PC-9 (cell line): ENCODE measurements at regions not wholly inside any gene's neighbourhood (a gene's known extent, or its start where the extent isn't known, plus 50 kb on each side); places are given as distances from the start of the nearest gene placed in this dataset.

Experiments used
- BruUV-seq: library from RNA; stranded (reverse); fragments of 400-500 nt; replicated peaks from 2 replicates; lab custom pipeline; 2021; lab: Mats Ljungman, UMichigan
- CTCF ChIA-PET: fragments of 300-600 bp; sonication (Branson Sonifier 250); formaldehyde crosslinking; loops from one replicate; lab custom pipeline; 2022; ENCODE audit warnings: antibody characterized with exemption; lab: Charles Lee
- POLR2A ChIA-PET: fragments of 300-600 bp; sonication (Branson Sonifier 250); formaldehyde crosslinking; loops from one replicate; lab custom pipeline; 2022; ENCODE audit warnings: antibody characterized with exemption; ENCODE audit not compliant: unreplicated experiment; lab: Charles Lee
- DNase-seq, 2 experiments: peaks; one replicate each; pipeline versions ENCODE4 v3.0.0 to v3.0.0-alpha.2; 2015 to 2022; ENCODE audit warnings: mixed read lengths in 1 of 2
- H2AFZ ChIP-seq: fragments of 200-600 bp; sonication (generic); 2 replicates; pipeline ENCODE4 v1.8.1; 2017; ENCODE audit warnings: antibody characterized with exemption
- H3F3A ChIP-seq: fragments of 200-600 bp; sonication (generic); 2 replicates; pipeline ENCODE4 v1.8.1; 2017; ENCODE audit warnings: antibody characterized with exemption, mild to moderate bottlenecking, low read depth; ENCODE audit not compliant: insufficient read depth
- H3K27ac ChIP-seq: fragments of 200-600 bp; sonication (generic); 2 replicates; pipeline ENCODE4 v1.6.1; 2016; ENCODE audit warnings: mixed run types
- H3K27me3 ChIP-seq: fragments of 200-600 bp; sonication (generic); 2 replicates; pipeline ENCODE4 v1.6.1; 2016; ENCODE audit warnings: low read depth, mixed run types; ENCODE audit not compliant: insufficient read depth
- H3K36me3 ChIP-seq: fragments of 200-600 bp; sonication (generic); 2 replicates; pipeline ENCODE4 v1.6.1; 2016; ENCODE audit warnings: low read depth, mixed run types
- H3K4me1 ChIP-seq: fragments of 200-600 bp; sonication (generic); replicated peaks from 2 replicates; pipeline ENCODE4 v1.6.1; 2016; ENCODE audit warnings: mixed run types; ENCODE audit not compliant: insufficient read depth
- H3K4me2 ChIP-seq: fragments of 200-600 bp; sonication (generic); 2 replicates; pipeline ENCODE4 v1.6.1; 2017; ENCODE audit warnings: mixed run types
- H3K4me3 ChIP-seq: fragments of 200-600 bp; sonication (generic); 2 replicates; pipeline ENCODE4 v1.6.1; 2016; ENCODE audit warnings: mixed run types
- H3K79me2 ChIP-seq: fragments of 200-600 bp; sonication (generic); 2 replicates; pipeline ENCODE4 v1.6.1; 2017; ENCODE audit warnings: low read depth, mixed run types
- H3K9me2 ChIP-seq: fragments of 200-600 bp; sonication (generic); 2 replicates; pipeline ENCODE4 v1.8.1; 2017; ENCODE audit warnings: mild to moderate bottlenecking; ENCODE audit not compliant: insufficient read depth
- H3K9me3 ChIP-seq: fragments of 200-600 bp; sonication (generic); 2 replicates; pipeline ENCODE4 v1.8.1; 2016; ENCODE audit warnings: low read depth; ENCODE audit not compliant: insufficient read depth
- H4K20me1 ChIP-seq: fragments of 200-600 bp; sonication (generic); 2 replicates; pipeline ENCODE4 v1.8.1; 2017; ENCODE audit not compliant: insufficient read depth
- EZH2 ChIP-seq: fragments of 200-600 bp; sonication (generic); IDR thresholded peaks from 2 replicates; pipeline ENCODE4 v1.8.0; 2017; ENCODE audit warnings: antibody characterized with exemption, low read depth
- intact Hi-C: fragments of 100-400 bp; cut with micrococcal nuclease; formaldehyde crosslinking; loops from one replicate; pipeline ENCODE4 v1.10.0; 2022; ENCODE audit not compliant: unreplicated experiment
- TF ChIP-seq, protein P1 (sequence below): fragments of 200-600 bp; sonication (generic); conservative IDR thresholded peaks from 2 replicates; pipeline ENCODE4 v1.6.1; 2017; ENCODE audit warnings: mixed run types, antibody characterized with exemption, mild to moderate bottlenecking, moderate library complexity

DNA sequence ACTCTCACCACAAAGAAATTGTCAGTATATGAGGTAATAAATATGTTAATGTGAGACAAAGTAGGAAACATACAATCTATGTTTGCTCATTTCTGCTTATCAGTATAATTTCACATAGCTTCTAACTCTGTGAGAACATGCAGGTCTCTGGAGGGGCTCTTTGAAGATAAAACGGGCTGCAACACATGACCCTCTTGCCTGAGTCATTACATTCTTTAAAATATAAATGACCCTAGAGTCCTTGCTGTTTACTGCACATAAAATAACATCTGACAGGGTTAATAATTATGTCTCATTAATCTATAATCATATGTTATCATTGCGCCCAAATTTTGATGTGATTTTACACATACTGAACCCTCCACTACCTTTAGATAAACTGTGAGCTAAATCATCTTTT is 681.5 kb downstream of the ARAP2 start:
- H2AFZ ChIP-seq, result no peak overlapping the region
- no peaks in the 10 kb centered on the region for H3K27me3 ChIP-seq
- H3K4me3 ChIP-seq, result no peak overlapping the region
- no peaks in the 10 kb centered on the region for H4K20me1 ChIP-seq
- POLR2A ChIA-PET, result no interaction called here
- H3F3A ChIP-seq, result no peaks in the 10 kb centered on the region
- TF ChIP-seq EZH2, result no peak
- TF ChIP-seq, protein P1, sequence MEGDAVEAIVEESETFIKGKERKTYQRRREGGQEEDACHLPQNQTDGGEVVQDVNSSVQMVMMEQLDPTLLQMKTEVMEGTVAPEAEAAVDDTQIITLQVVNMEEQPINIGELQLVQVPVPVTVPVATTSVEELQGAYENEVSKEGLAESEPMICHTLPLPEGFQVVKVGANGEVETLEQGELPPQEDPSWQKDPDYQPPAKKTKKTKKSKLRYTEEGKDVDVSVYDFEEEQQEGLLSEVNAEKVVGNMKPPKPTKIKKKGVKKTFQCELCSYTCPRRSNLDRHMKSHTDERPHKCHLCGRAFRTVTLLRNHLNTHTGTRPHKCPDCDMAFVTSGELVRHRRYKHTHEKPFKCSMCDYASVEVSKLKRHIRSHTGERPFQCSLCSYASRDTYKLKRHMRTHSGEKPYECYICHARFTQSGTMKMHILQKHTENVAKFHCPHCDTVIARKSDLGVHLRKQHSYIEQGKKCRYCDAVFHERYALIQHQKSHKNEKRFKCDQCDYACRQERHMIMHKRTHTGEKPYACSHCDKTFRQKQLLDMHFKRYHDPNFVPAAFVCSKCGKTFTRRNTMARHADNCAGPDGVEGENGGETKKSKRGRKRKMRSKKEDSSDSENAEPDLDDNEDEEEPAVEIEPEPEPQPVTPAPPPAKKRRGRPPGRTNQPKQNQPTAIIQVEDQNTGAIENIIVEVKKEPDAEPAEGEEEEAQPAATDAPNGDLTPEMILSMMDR, result no peak
- no peaks in the 10 kb centered on the region; the same call in 1 of the 2 replicates for H3K9me3 ChIP-seq
- H3K4me1 ChIP-seq, result no peaks in the 10 kb centered on the region
- H3K79me2 ChIP-seq, result no peaks in the 10 kb centered on the region
- CTCF ChIA-PET, result no interaction called here
- BruUV-seq, result no TSS peak
- no peak for DNase-seq
- H3K4me2 ChIP-seq, result no peak overlapping the region
- intact Hi-C loops, result no loop called here
- H3K36me3 ChIP-seq, result no peaks in the 10 kb centered on the region
- H3K9me2 ChIP-seq, result no peaks in the 10 kb centered on the region
- no peak overlapping the region for H3K27ac ChIP-seq

DNA sequence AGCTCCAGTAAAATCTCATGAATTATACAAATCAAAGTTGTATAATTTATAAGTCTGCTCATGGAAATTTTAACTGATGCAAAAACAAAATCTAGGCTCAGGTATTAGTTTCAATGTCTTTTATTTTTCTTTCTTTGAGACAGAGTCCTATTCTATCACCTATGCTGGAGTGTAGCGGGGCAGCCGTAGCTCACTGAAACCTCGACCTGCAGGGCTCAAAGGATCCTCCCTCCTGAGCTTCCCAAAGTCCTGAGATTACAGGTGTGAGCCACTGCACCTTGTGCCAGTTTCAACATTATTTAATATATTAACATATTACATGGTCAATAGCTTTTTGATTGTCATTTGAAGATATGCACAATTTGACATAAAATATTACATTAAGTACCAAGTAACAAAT is 678.7 kb downstream of the ARAP2 start:
- H2AFZ ChIP-seq, result no peak overlapping the region
- ChIA-PET POLR2A (no interaction called here), CTCF (no interaction called here)
- H3K4me3 ChIP-seq, result no peak overlapping the region
- intact Hi-C loops, result no loop called here
- no peaks in the 10 kb centered on the region for H3K27me3 ChIP-seq
- H3K79me2 ChIP-seq, result no peaks in the 10 kb centered on the region
- H3K27ac ChIP-seq, result no peak overlapping the region
- H3K4me2 ChIP-seq, result no peak overlapping the region
- H3K4me1 ChIP-seq, result no peaks in the 10 kb centered on the region
- H3K36me3 ChIP-seq, result no peaks in the 10 kb centered on the region
- no peaks in the 10 kb centered on the region for H3F3A ChIP-seq
- no peaks in the 10 kb centered on the region for H4K20me1 ChIP-seq
- no peaks in the 10 kb centered on the region for H3K9me2 ChIP-seq
- BruUV-seq, result no TSS peak
- no peak for TF ChIP-seq EZH2
- TF ChIP-seq, protein P1, result no peak
- no peaks in the 10 kb centered on the region for H3K9me3 ChIP-seq
- no peak for DNase-seq

DNA sequence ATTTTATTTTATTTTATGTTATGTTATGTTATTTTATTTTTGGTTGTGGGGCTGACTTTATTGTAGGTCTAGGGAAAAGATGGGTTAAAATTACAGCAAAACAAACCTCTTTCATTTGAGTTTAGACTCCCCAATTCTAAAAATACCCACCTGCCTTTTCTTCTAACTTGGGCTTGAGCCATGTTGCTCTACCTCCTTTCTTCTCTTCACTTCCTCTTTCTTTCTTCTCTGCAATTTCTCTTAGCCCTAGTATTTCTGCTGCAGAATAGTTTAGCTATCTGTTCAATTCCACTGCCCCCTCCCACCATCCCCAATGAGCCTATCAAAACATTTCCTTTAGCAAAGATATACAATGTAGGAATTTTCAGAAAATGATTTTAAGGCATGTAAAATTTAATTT is 653.3 kb downstream of the ARAP2 start:
- H3K79me2 ChIP-seq, result no peaks in the 10 kb centered on the region
- intact Hi-C loops, result no loop called here
- H3K27ac ChIP-seq, result no peak overlapping the region
- H3K36me3 ChIP-seq, result no peaks in the 10 kb centered on the region
- no peaks in the 10 kb centered on the region for H3K27me3 ChIP-seq
- no peak overlapping the region for H3K4me3 ChIP-seq
- ChIA-PET CTCF (no interaction called here), POLR2A (no interaction called here)
- H4K20me1 ChIP-seq, result no peaks in the 10 kb centered on the region
- no peaks in the 10 kb centered on the region for H3K4me1 ChIP-seq
- H3K9me3 ChIP-seq, result no peaks in the 10 kb centered on the region
- no TSS peak for BruUV-seq
- H3K4me2 ChIP-seq, result no peak overlapping the region
- H2AFZ ChIP-seq, result no peak overlapping the region
- no peaks in the 10 kb centered on the region for H3K9me2 ChIP-seq
- no peaks in the 10 kb centered on the region for H3F3A ChIP-seq
- no peak for TF ChIP-seq EZH2
- TF ChIP-seq, protein P1, result no peak
- DNase-seq, result no peak
